Hematopoietic multipotent progenitor cell treated with erythropoietin and hydrocortisone succinate and interleukin-3 and kit ligand, for 4 days (in vitro differentiated cells): ENCODE measurements at regions not wholly inside any gene's neighbourhood (a gene's known extent, or its start where the extent isn't known, plus 50 kb on each side); places are given as distances from the start of the nearest gene placed in this dataset.
A peak's percentile ranks its signal among the peaks of the same experiment; 100 is the strongest.

Experiments used
- DNase-seq: peaks from one replicate; pipeline ENCODE4 v3.0.0-alpha.2; 2015

- DNase-seq, result no peak
These were observed 55.4 kb downstream of the XCL1 start for GRCh38 chr1:168631671-168632400.

- no peak for DNase-seq
These were observed 58.6 kb downstream of the XCL1 start for GRCh38 chr1:168634951-168635532.

- DNase-seq, result peak; percentile 23
These were observed 59.8 kb downstream of the XCL1 start for GRCh38 chr1:168636200-168636599.

- DNase-seq, result peak; percentile 5
These were observed 60.3 kb downstream of the XCL1 start for GRCh38 chr1:168636642-168637111.

GRCh38 chr1:168637350-168637991 lies 61.1 kb downstream of the XCL1 start:
- peak; percentile 70 for DNase-seq

- DNase-seq, result no peak
These were observed 62.5 kb downstream of the XCL1 start for GRCh38 chr1:168638884-168639283.

GRCh38 chr1:168640182-168640581 lies 63.8 kb downstream of the XCL1 start:
- no peak for DNase-seq

- no peak for DNase-seq
These were observed 64.4 kb downstream of the XCL1 start for GRCh38 chr1:168640836-168641235.

- peak; percentile 20 for DNase-seq
These were observed 66.7 kb downstream of the XCL1 start for GRCh38 chr1:168643152-168643551.
